ENCODE measurements at regions not wholly inside any gene's neighbourhood (a gene's known extent, or its start where the extent isn't known, plus 50 kb on each side); places are given as distances from the start of the nearest gene placed in this dataset.

DNA sequence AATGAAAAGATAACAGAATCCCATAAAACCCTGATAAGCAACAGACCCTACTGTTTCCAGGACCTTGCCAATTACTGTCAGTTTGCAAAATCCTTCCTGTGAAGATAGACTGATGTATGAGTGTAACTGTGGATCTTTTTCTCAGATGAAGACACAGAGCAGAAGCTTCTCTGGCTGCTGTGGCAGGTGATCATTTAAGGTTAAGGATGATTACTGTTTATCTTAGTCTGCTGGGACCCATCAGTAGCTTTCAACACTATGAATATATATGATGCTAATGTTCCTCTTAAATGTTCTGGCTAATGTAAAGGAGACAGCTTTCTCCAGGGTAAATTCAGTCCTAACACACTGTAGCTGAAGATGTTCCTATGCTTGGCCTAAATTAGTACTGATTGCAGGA is 56.0 kb upstream of the CTTNBP2 start:
- TF ChIP-seq YY1 (IDR thresholded peaks at IDR 0.05; ENCODE audit: low read depth) (no peak), EP300 (IDR thresholded peaks at IDR 0.05; ENCODE audit: borderline replicate concordance) (no peak), TEAD4 (IDR thresholded peaks at IDR 0.05) (no peak), TCF12 (IDR thresholded peaks at IDR 0.05; ENCODE audit: low read depth) (no peak), ZBTB7A (IDR thresholded peaks at IDR 0.05; ENCODE audit: low read depth) (no peak), RAD21 (IDR thresholded peaks at IDR 0.05; ENCODE audit: low read depth) (no peak)
- TF ChIP-seq, protein P1, sequence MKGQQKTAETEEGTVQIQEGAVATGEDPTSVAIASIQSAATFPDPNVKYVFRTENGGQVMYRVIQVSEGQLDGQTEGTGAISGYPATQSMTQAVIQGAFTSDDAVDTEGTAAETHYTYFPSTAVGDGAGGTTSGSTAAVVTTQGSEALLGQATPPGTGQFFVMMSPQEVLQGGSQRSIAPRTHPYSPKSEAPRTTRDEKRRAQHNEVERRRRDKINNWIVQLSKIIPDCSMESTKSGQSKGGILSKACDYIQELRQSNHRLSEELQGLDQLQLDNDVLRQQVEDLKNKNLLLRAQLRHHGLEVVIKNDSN (IDR thresholded peaks at IDR 0.05): no peak

DNA sequence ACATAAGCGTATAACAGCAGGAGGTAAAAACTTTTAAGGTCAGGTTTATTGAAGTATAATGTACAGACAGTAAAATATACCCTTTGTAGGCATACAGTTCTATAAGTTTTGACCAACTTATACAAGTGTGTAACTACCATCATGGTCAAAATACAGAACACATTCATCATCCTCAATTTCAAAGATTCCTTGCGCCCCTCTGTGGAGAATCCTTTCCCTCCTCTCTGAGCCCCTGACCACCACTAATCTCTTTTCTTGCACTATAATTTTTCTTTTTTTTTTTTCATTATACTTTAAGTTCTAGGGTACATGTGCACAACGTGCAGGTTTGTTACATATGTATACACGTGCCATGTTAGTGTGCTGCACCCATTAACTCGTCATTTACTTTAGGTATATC is 58.1 kb upstream of the CTTNBP2 start:
- TF ChIP-seq ZBTB7A (IDR thresholded peaks at IDR 0.05; ENCODE audit: low read depth) (no peak), FOXM1 (IDR thresholded peaks at IDR 0.05; ENCODE audit: borderline replicate concordance, low read depth) (no peak), EGR1 (IDR thresholded peaks at IDR 0.05) (no peak), RAD21 (IDR thresholded peaks at IDR 0.05; ENCODE audit: low read depth) (no peak), YY1 (IDR thresholded peaks at IDR 0.05; ENCODE audit: low read depth) (no peak), CREB1 (IDR thresholded peaks at IDR 0.05; ENCODE audit: low read depth) (no peak), CEBPB (IDR thresholded peaks at IDR 0.05) (no peak), NFIC (IDR thresholded peaks at IDR 0.05) (no peak), EP300 (IDR thresholded peaks at IDR 0.05; ENCODE audit: borderline replicate concordance) (no peak), TAF1 (IDR thresholded peaks at IDR 0.05; ENCODE audit: low read depth) (no peak), TCF12 (IDR thresholded peaks at IDR 0.05; ENCODE audit: low read depth) (no peak), TEAD4 (IDR thresholded peaks at IDR 0.05) (no peak)
- TF ChIP-seq, protein P2, sequence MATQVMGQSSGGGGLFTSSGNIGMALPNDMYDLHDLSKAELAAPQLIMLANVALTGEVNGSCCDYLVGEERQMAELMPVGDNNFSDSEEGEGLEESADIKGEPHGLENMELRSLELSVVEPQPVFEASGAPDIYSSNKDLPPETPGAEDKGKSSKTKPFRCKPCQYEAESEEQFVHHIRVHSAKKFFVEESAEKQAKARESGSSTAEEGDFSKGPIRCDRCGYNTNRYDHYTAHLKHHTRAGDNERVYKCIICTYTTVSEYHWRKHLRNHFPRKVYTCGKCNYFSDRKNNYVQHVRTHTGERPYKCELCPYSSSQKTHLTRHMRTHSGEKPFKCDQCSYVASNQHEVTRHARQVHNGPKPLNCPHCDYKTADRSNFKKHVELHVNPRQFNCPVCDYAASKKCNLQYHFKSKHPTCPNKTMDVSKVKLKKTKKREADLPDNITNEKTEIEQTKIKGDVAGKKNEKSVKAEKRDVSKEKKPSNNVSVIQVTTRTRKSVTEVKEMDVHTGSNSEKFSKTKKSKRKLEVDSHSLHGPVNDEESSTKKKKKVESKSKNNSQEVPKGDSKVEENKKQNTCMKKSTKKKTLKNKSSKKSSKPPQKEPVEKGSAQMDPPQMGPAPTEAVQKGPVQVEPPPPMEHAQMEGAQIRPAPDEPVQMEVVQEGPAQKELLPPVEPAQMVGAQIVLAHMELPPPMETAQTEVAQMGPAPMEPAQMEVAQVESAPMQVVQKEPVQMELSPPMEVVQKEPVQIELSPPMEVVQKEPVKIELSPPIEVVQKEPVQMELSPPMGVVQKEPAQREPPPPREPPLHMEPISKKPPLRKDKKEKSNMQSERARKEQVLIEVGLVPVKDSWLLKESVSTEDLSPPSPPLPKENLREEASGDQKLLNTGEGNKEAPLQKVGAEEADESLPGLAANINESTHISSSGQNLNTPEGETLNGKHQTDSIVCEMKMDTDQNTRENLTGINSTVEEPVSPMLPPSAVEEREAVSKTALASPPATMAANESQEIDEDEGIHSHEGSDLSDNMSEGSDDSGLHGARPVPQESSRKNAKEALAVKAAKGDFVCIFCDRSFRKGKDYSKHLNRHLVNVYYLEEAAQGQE (IDR thresholded peaks at IDR 0.05; ENCODE audit: low read depth): no peak
- TF ChIP-seq, protein P3, sequence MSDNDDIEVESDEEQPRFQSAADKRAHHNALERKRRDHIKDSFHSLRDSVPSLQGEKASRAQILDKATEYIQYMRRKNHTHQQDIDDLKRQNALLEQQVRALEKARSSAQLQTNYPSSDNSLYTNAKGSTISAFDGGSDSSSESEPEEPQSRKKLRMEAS (IDR thresholded peaks at IDR 0.05): no peak
- TF ChIP-seq, protein P1 (IDR thresholded peaks at IDR 0.05): no peak

DNA sequence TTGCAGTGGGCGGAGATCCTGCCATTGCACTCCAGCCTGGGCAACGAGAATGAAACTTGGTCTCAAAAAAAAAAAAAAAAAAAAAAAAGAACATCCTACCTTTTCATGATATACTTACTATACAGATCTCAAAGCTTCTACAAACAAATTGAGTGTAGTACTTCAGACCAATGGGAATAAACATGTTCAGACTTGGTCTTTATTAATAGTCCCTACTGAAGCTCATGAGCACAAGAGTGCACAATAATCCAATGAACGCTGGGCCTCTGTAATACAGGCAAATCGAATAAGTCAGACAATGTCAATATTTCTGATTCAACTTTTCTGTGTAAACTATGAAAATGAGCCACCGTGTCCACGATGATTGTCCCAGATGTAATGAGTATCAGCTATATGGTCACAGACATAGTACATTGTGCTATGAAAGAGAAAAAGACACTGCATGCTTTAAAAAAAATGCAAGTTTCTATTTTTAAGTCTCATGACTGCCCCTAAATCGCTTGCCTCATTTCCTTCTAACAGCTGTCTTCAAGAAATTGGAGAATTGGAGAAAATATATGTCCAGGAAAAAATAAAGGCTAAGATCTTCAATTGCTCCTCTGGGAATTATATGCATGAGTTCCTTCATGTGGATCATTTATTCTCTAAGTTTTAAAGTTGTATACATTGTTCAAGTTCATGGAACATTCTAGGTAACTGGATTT is 64.0 kb upstream of the CTTNBP2 start:
- TF ChIP-seq TEAD4 (IDR thresholded peaks at IDR 0.05) (no peak), NFIC (IDR thresholded peaks at IDR 0.05) (no peak), YY1 (IDR thresholded peaks at IDR 0.05; ENCODE audit: low read depth) (no peak), TAF1 (IDR thresholded peaks at IDR 0.05; ENCODE audit: low read depth) (no peak), CEBPB (IDR thresholded peaks at IDR 0.05) (no peak), FOXM1 (IDR thresholded peaks at IDR 0.05; ENCODE audit: borderline replicate concordance, low read depth) (no peak), EP300 (IDR thresholded peaks at IDR 0.05; ENCODE audit: borderline replicate concordance) (no peak), TCF12 (IDR thresholded peaks at IDR 0.05; ENCODE audit: low read depth) (no peak), ZBTB7A (IDR thresholded peaks at IDR 0.05; ENCODE audit: low read depth) (no peak)
- TF ChIP-seq, protein P3 (IDR thresholded peaks at IDR 0.05): no peak
- TF ChIP-seq, protein P2 (IDR thresholded peaks at IDR 0.05; ENCODE audit: low read depth): no peak

DNA sequence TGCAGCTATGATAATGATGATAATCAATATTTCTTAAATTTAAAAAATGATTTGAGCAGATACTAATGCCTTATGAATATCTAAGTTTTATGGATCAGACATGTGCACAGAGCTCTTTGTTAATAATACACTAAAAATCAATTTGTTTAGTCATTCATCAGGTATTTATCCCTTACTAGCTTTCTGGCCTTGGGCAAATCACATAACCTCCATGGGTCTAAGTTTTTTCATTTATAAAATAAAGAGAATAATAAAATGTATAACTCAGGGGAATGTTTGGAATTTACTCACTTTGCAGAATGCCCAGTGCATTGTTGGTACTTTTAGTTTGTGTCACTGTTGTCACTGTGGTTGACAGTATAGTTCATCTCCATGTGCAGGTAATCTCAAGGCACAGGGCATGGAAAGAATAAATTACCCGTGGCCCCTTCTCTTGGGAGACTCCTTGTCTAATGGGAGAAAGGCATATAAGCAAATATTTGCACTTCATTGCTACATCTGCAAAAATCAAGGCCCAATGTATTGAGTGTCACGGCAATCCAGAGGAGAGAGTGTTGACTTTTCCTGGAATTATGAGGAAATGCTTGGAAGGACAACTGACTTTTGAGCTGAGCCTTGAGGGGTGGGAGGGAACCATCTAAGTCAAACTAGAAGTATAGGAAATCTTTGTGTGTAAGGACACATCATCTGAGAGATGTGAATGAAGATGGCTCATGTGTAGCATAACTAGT is 64.7 kb upstream of the CTTNBP2 start:
- TF ChIP-seq NFIC (IDR thresholded peaks at IDR 0.05): no peak
- no peak for TF ChIP-seq FOXM1 (IDR thresholded peaks at IDR 0.05; ENCODE audit: borderline replicate concordance, low read depth)
- TF ChIP-seq, protein P1 (IDR thresholded peaks at IDR 0.05): no peak
- no peak for TF ChIP-seq CREB1 (IDR thresholded peaks at IDR 0.05; ENCODE audit: low read depth)
- TF ChIP-seq TCF12 (IDR thresholded peaks at IDR 0.05; ENCODE audit: low read depth): no peak
- no peak for TF ChIP-seq TAF1 (IDR thresholded peaks at IDR 0.05; ENCODE audit: low read depth)
- no peak for TF ChIP-seq RAD21 (IDR thresholded peaks at IDR 0.05; ENCODE audit: low read depth)
- TF ChIP-seq CEBPB (IDR thresholded peaks at IDR 0.05): no peak
- TF ChIP-seq TEAD4 (IDR thresholded peaks at IDR 0.05): no peak
- TF ChIP-seq, protein P3 (IDR thresholded peaks at IDR 0.05): no peak
- no peak for TF ChIP-seq EP300 (IDR thresholded peaks at IDR 0.05; ENCODE audit: borderline replicate concordance)
- TF ChIP-seq ZBTB7A (IDR thresholded peaks at IDR 0.05; ENCODE audit: low read depth): no peak
- TF ChIP-seq, protein P2 (IDR thresholded peaks at IDR 0.05; ENCODE audit: low read depth): no peak
- TF ChIP-seq EGR1 (IDR thresholded peaks at IDR 0.05): no peak
- no peak for TF ChIP-seq YY1 (IDR thresholded peaks at IDR 0.05; ENCODE audit: low read depth)
